ENCODE measurements at regions not wholly inside any gene's neighbourhood (a gene's known extent, or its start where the extent isn't known, plus 50 kb on each side); places are given as distances from the start of the nearest gene placed in this dataset.

- TF ChIP-seq SNAI2 (CRISPR knock-in tag; IDR thresholded peaks at IDR 0.05) (no peak), CSDC2 (CRISPR knock-in tag; IDR thresholded peaks at IDR 0.05) (no peak), ZFP3 (CRISPR knock-in tag; IDR thresholded peaks at IDR 0.05) (no peak), PATZ1 (CRISPR knock-in tag; IDR thresholded peaks at IDR 0.05; ENCODE audit: borderline replicate concordance) (no peak), ZFP30 (CRISPR knock-in tag; IDR thresholded peaks at IDR 0.05) (no peak), RARB (CRISPR knock-in tag; IDR thresholded peaks at IDR 0.05) (no peak), ZNF565 (CRISPR knock-in tag; conservative IDR thresholded peaks at IDR 0.05; ENCODE audit: low read depth) (no peak), ISL1 (CRISPR knock-in tag; IDR thresholded peaks at IDR 0.05) (no peak), ZC3H10 (CRISPR knock-in tag; IDR thresholded peaks at IDR 0.05) (no peak)
- TF ChIP-seq, protein P1, sequence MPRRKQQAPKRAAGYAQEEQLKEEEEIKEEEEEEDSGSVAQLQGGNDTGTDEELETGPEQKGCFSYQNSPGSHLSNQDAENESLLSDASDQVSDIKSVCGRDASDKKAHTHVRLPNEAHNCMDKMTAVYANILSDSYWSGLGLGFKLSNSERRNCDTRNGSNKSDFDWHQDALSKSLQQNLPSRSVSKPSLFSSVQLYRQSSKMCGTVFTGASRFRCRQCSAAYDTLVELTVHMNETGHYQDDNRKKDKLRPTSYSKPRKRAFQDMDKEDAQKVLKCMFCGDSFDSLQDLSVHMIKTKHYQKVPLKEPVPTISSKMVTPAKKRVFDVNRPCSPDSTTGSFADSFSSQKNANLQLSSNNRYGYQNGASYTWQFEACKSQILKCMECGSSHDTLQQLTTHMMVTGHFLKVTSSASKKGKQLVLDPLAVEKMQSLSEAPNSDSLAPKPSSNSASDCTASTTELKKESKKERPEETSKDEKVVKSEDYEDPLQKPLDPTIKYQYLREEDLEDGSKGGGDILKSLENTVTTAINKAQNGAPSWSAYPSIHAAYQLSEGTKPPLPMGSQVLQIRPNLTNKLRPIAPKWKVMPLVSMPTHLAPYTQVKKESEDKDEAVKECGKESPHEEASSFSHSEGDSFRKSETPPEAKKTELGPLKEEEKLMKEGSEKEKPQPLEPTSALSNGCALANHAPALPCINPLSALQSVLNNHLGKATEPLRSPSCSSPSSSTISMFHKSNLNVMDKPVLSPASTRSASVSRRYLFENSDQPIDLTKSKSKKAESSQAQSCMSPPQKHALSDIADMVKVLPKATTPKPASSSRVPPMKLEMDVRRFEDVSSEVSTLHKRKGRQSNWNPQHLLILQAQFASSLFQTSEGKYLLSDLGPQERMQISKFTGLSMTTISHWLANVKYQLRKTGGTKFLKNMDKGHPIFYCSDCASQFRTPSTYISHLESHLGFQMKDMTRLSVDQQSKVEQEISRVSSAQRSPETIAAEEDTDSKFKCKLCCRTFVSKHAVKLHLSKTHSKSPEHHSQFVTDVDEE (CRISPR knock-in tag; IDR thresholded peaks at IDR 0.05): no peak
These were observed 236.2 kb downstream of the C11orf87 start for GRCh38 chr11:109658190-109658589.

All from SK-N-SH treated with all-trans-retinoic acid at 6 μM for 48 hours (cell line).